HG03460 (cell line): ENCODE measurements at regions not wholly inside any gene's neighbourhood (a gene's known extent, or its start where the extent isn't known, plus 50 kb on each side); places are given as distances from the start of the nearest gene placed in this dataset.

Experiments
- ATAC-seq: cut with Tn5 transposase; IDR thresholded peaks from one replicate; pipeline ENCODE4 v1.9.1; 2021; ENCODE audit not compliant: unreplicated experiment

GRCh38 chr5:24750355-24750754, 105.6 kb upstream of the CDH10 start:
- ATAC-seq: no peak

- ATAC-seq: no peak
Observed at GRCh38 chr5:24749701-24750100, 104.9 kb upstream of the CDH10 start.

DNA sequence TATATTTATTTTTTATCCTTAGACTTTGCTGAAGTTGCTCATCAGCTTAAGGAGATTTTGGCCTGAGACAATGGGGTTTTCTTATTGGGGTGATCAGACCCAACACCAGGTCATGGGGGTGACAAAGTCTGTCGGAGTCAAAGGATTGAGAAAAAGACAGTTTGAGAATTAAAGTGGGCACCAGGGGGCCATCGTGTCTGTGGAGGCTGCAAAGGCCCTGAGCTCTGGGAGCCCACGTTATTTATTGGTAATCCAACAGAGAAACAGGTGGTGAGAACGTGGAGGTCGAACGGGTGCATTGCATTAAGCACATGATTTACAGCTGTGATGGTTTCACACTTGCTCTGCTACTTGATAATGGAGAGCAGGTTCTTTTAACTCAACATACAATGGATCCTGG, 102.5 kb upstream of the CDH10 start:
- no peak for ATAC-seq

- no peak for ATAC-seq
Observed at GRCh38 chr5:24742334-24742733, 97.6 kb upstream of the CDH10 start.

GRCh38 chr5:24737163-24737562, 92.4 kb upstream of the CDH10 start:
- ATAC-seq: no peak

GRCh38 chr5:24735284-24735683, 90.5 kb upstream of the CDH10 start:
- ATAC-seq: no peak

- no peak for ATAC-seq
Observed at GRCh38 chr5:24732184-24732583, 87.4 kb upstream of the CDH10 start.

DNA sequence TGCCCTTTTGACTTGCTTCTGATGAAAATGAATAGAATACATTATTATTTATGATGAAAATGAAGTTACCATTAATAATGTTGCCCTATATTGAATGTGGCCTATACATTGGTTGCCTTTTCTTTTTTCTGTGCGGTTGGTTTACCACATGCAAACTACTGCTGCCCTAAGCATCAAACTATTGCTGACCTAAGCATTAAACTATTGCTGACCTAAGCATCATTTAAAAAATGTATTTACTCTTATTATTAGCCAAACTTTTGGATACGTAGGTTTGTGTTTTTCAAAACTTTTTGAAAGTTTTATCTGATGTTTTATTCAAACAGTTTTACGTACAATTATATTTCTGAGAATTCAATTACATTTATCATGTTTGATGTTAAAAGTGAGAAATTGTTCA, 76.0 kb upstream of the CDH10 start:
- no peak for ATAC-seq

GRCh38 chr5:24714746-24715145, 70.0 kb upstream of the CDH10 start:
- ATAC-seq: no peak

GRCh38 chr5:24712947-24713346, 68.2 kb upstream of the CDH10 start:
- no peak for ATAC-seq

GRCh38 chr5:24712047-24712446, 67.3 kb upstream of the CDH10 start:
- no peak for ATAC-seq

DNA sequence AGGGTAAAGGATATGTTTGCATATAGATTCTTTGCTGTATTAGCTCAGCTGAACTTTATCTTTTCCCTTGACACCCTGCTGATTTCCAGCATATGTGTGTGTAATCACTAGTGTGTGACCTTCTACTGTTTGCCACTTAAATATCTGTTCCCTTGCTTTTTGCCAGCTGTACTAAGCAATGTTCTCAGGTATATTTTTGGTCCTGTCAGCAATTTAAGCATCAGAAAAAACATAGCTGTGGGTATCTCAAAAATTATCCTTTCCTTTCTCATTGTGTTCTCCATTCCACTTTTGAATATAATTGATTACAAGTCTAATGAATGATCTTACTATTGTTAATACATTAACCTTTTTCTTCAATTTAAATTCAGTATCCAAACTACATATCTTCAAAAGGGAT, 59.2 kb upstream of the CDH10 start:
- ATAC-seq: no peak
